ENCODE measurements at regions not wholly inside any gene's neighbourhood (a gene's known extent, or its start where the extent isn't known, plus 50 kb on each side); places are given as distances from the start of the nearest gene placed in this dataset.

DNA sequence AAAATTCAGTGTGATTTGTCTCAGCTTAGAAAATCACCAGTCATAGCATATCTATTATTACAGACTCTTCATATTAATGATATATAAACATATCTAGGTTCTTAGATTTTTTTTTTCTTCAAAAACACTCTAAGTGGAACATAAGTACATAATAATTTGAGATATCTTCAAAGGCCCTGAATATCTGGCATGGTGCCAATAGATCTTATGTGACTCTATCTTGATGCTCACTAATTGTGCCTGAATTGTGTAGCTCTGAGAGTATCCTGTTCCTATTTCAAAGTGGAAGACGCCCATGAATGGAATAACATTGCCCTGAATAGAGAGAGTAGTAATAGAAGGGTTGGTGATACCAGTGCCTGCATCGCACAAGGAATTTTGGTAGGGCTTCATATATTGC lies 1312.7 kb upstream of the USP15 start:
- no peaks in the 10 kb centered on the region for H3K4me1 ChIP-seq (ENCODE audit: control insufficient read depth, low read length)
- H3K4me2 ChIP-seq (ENCODE audit: low read length): no peak overlapping the region
- no peak overlapping the region for H3K4me3 ChIP-seq (ENCODE audit: low read length)
- H3K9me3 ChIP-seq (ENCODE audit: control insufficient read depth, insufficient read depth, low read length): no peaks in the 10 kb centered on the region
- H3K36me3 ChIP-seq (ENCODE audit: control insufficient read depth, low read length): no peaks in the 10 kb centered on the region
- no peaks in the 10 kb centered on the region for H3K79me2 ChIP-seq (ENCODE audit: control insufficient read depth, low read length)
- no peaks in the 10 kb centered on the region for H4K20me1 ChIP-seq (ENCODE audit: control insufficient read depth, insufficient read depth, low read depth, low read length)
- TF ChIP-seq CTCF (IDR thresholded peaks at IDR 0.05; ENCODE audit: low read depth, low read length, poor library complexity, severe bottlenecking) (no peak), EZH2phosphoT487 (IDR thresholded peaks at IDR 0.05; ENCODE audit: borderline replicate concordance, low read length) (no peak)
- no peak overlapping the region for H3K27ac ChIP-seq (ENCODE audit: low read depth, low read length)
- H3F3A ChIP-seq (ENCODE audit: control insufficient read depth, insufficient read depth): no peaks in the 10 kb centered on the region
- no peaks in the 10 kb centered on the region for H3K9me2 ChIP-seq (replicated peaks; ENCODE audit: control insufficient read depth, low read length)
- H3K27me3 ChIP-seq (ENCODE audit: control insufficient read depth, low read length): no peaks in the 10 kb centered on the region

- Histone ChIP-seq H3K4me1 (ENCODE audit: control insufficient read depth, low read length) (no peaks in the 10 kb centered on the region), H3K27ac (ENCODE audit: low read depth, low read length) (no peak overlapping the region), H3K9me2 (replicated peaks; ENCODE audit: control insufficient read depth, low read length) (no peaks in the 10 kb centered on the region)
Observed at GRCh38 chr12:60967128-60967527, 1293.1 kb upstream of the USP15 start.

GRCh38 chr12:60977966-60978365 lies 1282.2 kb upstream of the USP15 start:
- H3K9me2 ChIP-seq (replicated peaks; ENCODE audit: control insufficient read depth, low read length): no peaks in the 10 kb centered on the region
- no peaks in the 10 kb centered on the region for H3F3A ChIP-seq (ENCODE audit: control insufficient read depth, insufficient read depth)
- no peaks in the 10 kb centered on the region for H4K20me1 ChIP-seq (ENCODE audit: control insufficient read depth, insufficient read depth, low read depth, low read length)
- TF ChIP-seq CTCF (IDR thresholded peaks at IDR 0.05; ENCODE audit: low read depth, low read length, poor library complexity, severe bottlenecking) (no peak), EZH2phosphoT487 (IDR thresholded peaks at IDR 0.05; ENCODE audit: borderline replicate concordance, low read length) (no peak)
- no peaks in the 10 kb centered on the region for H3K79me2 ChIP-seq (ENCODE audit: control insufficient read depth, low read length)
- H3K27me3 ChIP-seq (ENCODE audit: control insufficient read depth, low read length): no peaks in the 10 kb centered on the region
- no peak overlapping the region for H3K4me2 ChIP-seq (ENCODE audit: low read length)
- no peaks in the 10 kb centered on the region for H3K4me1 ChIP-seq (ENCODE audit: control insufficient read depth, low read length)
- H3K36me3 ChIP-seq (ENCODE audit: control insufficient read depth, low read length): no peaks in the 10 kb centered on the region
- H3K9me3 ChIP-seq (ENCODE audit: control insufficient read depth, insufficient read depth, low read length): no peaks in the 10 kb centered on the region
- H3K4me3 ChIP-seq (ENCODE audit: low read length): no peak overlapping the region
- no peak overlapping the region for H3K27ac ChIP-seq (ENCODE audit: low read depth, low read length)

More at GRCh38 chr12:60967128-60967527, 1293.1 kb upstream of the USP15 start:
- H3K36me3 ChIP-seq (ENCODE audit: control insufficient read depth, low read length): no peaks in the 10 kb centered on the region
- H4K20me1 ChIP-seq (ENCODE audit: control insufficient read depth, insufficient read depth, low read depth, low read length): no peaks in the 10 kb centered on the region
- TF ChIP-seq EZH2phosphoT487 (IDR thresholded peaks at IDR 0.05; ENCODE audit: borderline replicate concordance, low read length) (no peak), CTCF (IDR thresholded peaks at IDR 0.05; ENCODE audit: low read depth, low read length, poor library complexity, severe bottlenecking) (no peak)
- H3K4me3 ChIP-seq (ENCODE audit: low read length): no peak overlapping the region
- no peak overlapping the region for H3K4me2 ChIP-seq (ENCODE audit: low read length)
- H3K9me3 ChIP-seq (ENCODE audit: control insufficient read depth, insufficient read depth, low read length): no peaks in the 10 kb centered on the region
- no peaks in the 10 kb centered on the region for H3F3A ChIP-seq (ENCODE audit: control insufficient read depth, insufficient read depth)
- no peaks in the 10 kb centered on the region for H3K79me2 ChIP-seq (ENCODE audit: control insufficient read depth, low read length)
- no peaks in the 10 kb centered on the region for H3K27me3 ChIP-seq (ENCODE audit: control insufficient read depth, low read length)

- Histone ChIP-seq H4K20me1 (ENCODE audit: control insufficient read depth, insufficient read depth, low read depth, low read length) (no peaks in the 10 kb centered on the region), H3K4me1 (ENCODE audit: control insufficient read depth, low read length) (no peaks in the 10 kb centered on the region), H3K4me2 (ENCODE audit: low read length) (no peak overlapping the region), H3K9me3 (ENCODE audit: control insufficient read depth, insufficient read depth, low read length) (no peaks in the 10 kb centered on the region), H3K27ac (ENCODE audit: low read depth, low read length) (no peak overlapping the region), H3F3A (ENCODE audit: control insufficient read depth, insufficient read depth) (no peaks in the 10 kb centered on the region), H3K4me3 (ENCODE audit: low read length) (no peak overlapping the region), H3K36me3 (ENCODE audit: control insufficient read depth, low read length) (no peaks in the 10 kb centered on the region), H3K27me3 (ENCODE audit: control insufficient read depth, low read length) (no peaks in the 10 kb centered on the region), H3K9me2 (replicated peaks; ENCODE audit: control insufficient read depth, low read length) (no peaks in the 10 kb centered on the region), H3K79me2 (ENCODE audit: control insufficient read depth, low read length) (no peaks in the 10 kb centered on the region)
- TF ChIP-seq EZH2phosphoT487 (IDR thresholded peaks at IDR 0.05; ENCODE audit: borderline replicate concordance, low read length): no peak
- no peak for TF ChIP-seq CTCF (IDR thresholded peaks at IDR 0.05; ENCODE audit: low read depth, low read length, poor library complexity, severe bottlenecking)
Observed at GRCh38 chr12:60980558-60980957, 1279.6 kb upstream of the USP15 start.

All from DOHH2 (cell line).